Activated CD8-positive, alpha-beta T cell treated with anti-CD3 and anti-CD28 coated beads for 36 hours (primary cell): ENCODE measurements at regions not wholly inside any gene's neighbourhood (a gene's known extent, or its start where the extent isn't known, plus 50 kb on each side); places are given as distances from the start of the nearest gene placed in this dataset.
"Not testable (repeated sequence)": the region's sequence is repeated elsewhere in the genome, so short reads cannot be mapped to it uniquely, and the experiment has no call there.

ENCODE experiments used
- ATAC-seq: fragments of 200-7000 bp; cut with Tn5 transposase; one replicate; pipeline ENCODE4 v1.10.0; 2021; ENCODE audit warnings: mild to moderate bottlenecking, moderate library complexity
- CTCF ChIA-PET: fragments of 350-600 bp; sonication (Branson Sonifier 250); formaldehyde crosslinking; loops from one replicate; lab custom pipeline; 2021; ENCODE audit warnings: antibody characterized with exemption; lab: Charles Lee
- POLR2A ChIA-PET: fragments of 350-600 bp; sonication (Branson Sonifier 250); formaldehyde crosslinking; loops from one replicate; lab custom pipeline; 2021; ENCODE audit warnings: antibody characterized with exemption; lab: Charles Lee
- DNase-seq: peaks from one replicate; pipeline ENCODE4 v3.0.0-alpha.2; 2020
- H3K27ac Mint-ChIP-seq: one replicate; pipeline ENCODE4 v1.8.0; 2021; ENCODE audit warnings: mild to moderate bottlenecking, mixed read lengths
- H3K27me3 Mint-ChIP-seq: one replicate; pipeline ENCODE4 v1.8.0; 2021; ENCODE audit warnings: mixed read lengths
- H3K36me3 Mint-ChIP-seq: one replicate; pipeline ENCODE4 v1.8.0; 2021; ENCODE audit warnings: low read depth, mixed read lengths
- H3K4me1 Mint-ChIP-seq: one replicate; pipeline ENCODE4 v1.8.0; 2021; ENCODE audit warnings: low read depth, mixed read lengths
- H3K4me3 Mint-ChIP-seq: one replicate; pipeline ENCODE4 v1.8.0; 2021; ENCODE audit warnings: mild to moderate bottlenecking, moderate library complexity, mixed read lengths
- H3K9me3 Mint-ChIP-seq: one replicate; pipeline ENCODE4 v1.8.0; 2021; ENCODE audit warnings: mixed read lengths
- CTCF ChIP-seq: fragments of 200-600 bp; IDR thresholded peaks from one replicate; pipeline ENCODE4 v1.8.0; 2022; ENCODE audit warnings: antibody characterized with exemption, mild to moderate bottlenecking
- intact Hi-C: fragments of 100-400 bp; cut with micrococcal nuclease; formaldehyde crosslinking; loops from one replicate; pipeline ENCODE4 v1.10.0; 2022

- Mint-ChIP-seq H3K36me3 (no peaks in the 10 kb centered on the region), H3K9me3 (no peaks in the 10 kb centered on the region), H3K27me3 (peaks cover 15% of the 10 kb centered on the region), H3K4me1 (no peaks in the 10 kb centered on the region), H3K4me3 (no peak overlapping the region), H3K27ac (no peak overlapping the region)
- POLR2A ChIA-PET, result no interaction called here
- no peak for DNase-seq
- CTCF ChIA-PET, result no interaction called here
- no peak for TF ChIP-seq CTCF
- no peak for ATAC-seq
- intact Hi-C loops, result no loop called here
Observed at GRCh38 chr11:107257710-107258109, 199.9 kb downstream of the CWF19L2 start.

GRCh38 chr11:107253661-107254060, 204.0 kb downstream of the CWF19L2 start:
- intact Hi-C loops, H3K4me1 Mint-ChIP-seq, POLR2A ChIA-PET: not testable (repeated sequence)

GRCh38 chr11:107252429-107253161, 205.0 kb downstream of the CWF19L2 start:
- Mint-ChIP-seq H3K36me3 (no peaks in the 10 kb centered on the region), H3K27me3 (peaks cover 11% of the 10 kb centered on the region), H3K4me1 (no peaks in the 10 kb centered on the region), H3K4me3 (no peak overlapping the region), H3K9me3 (no peaks in the 10 kb centered on the region), H3K27ac (no peak overlapping the region)
- ChIA-PET CTCF (no interaction called here), POLR2A (no interaction called here)
- no peak for DNase-seq
- no peak for TF ChIP-seq CTCF
- intact Hi-C loops, result no loop called here
- no peak for ATAC-seq

More at GRCh38 chr11:107253661-107254060, 204.0 kb downstream of the CWF19L2 start:
- CTCF ChIA-PET, H3K4me3 Mint-ChIP-seq, ATAC-seq, H3K36me3 Mint-ChIP-seq, DNase-seq, H3K27ac Mint-ChIP-seq, H3K9me3 Mint-ChIP-seq: not testable (repeated sequence)
- peaks cover 11% of the 10 kb centered on the region for H3K27me3 Mint-ChIP-seq

- no peak for TF ChIP-seq CTCF
- DNase-seq (no peak), ATAC-seq (no peak)
- intact Hi-C loops, result no loop called here
- no peaks in the 10 kb centered on the region for H3K4me1 Mint-ChIP-seq
- no peaks in the 10 kb centered on the region for H3K36me3 Mint-ChIP-seq
- ChIA-PET CTCF (interaction anchor here (0.7 to 1.0 kb wide), 2 partner anchors 38 to 43 kb away, joined by 3 read pairs; no protein-coding TSS in a partner anchor), POLR2A (no interaction called here)
- no peak overlapping the region for H3K27ac Mint-ChIP-seq
- H3K9me3 Mint-ChIP-seq, result no peaks in the 10 kb centered on the region
- H3K27me3 Mint-ChIP-seq, result peaks cover 6% of the 10 kb centered on the region
- H3K4me3 Mint-ChIP-seq, result no peak overlapping the region
Observed at GRCh38 chr11:107251298-107251697, 206.3 kb downstream of the CWF19L2 start.

- intact Hi-C loops, result no loop called here
- POLR2A ChIA-PET, result no interaction called here
- no peak for ATAC-seq
- no peaks in the 10 kb centered on the region for H3K4me1 Mint-ChIP-seq
- no peaks in the 10 kb centered on the region for H3K9me3 Mint-ChIP-seq
- no peak overlapping the region for H3K27ac Mint-ChIP-seq
- H3K4me3 Mint-ChIP-seq, result no peak overlapping the region
- H3K36me3 Mint-ChIP-seq, result no peaks in the 10 kb centered on the region
- H3K27me3 Mint-ChIP-seq, result peaks cover 4% of the 10 kb centered on the region
- CTCF ChIA-PET, result no interaction called here
- no peak for DNase-seq
- TF ChIP-seq CTCF, result no peak
Observed at GRCh38 chr11:107250017-107250416, 207.6 kb downstream of the CWF19L2 start.
